Right lobe of liver (tissue), 6 donors: ENCODE measurements at regions not wholly inside any gene's neighbourhood (a gene's known extent, or its start where the extent isn't known, plus 50 kb on each side); places are given as distances from the start of the nearest gene placed in this dataset.

Source experiments
- ATAC-seq, 4 donors: fragments of 200-7000 bp; cut with Tn5 transposase; one replicate each; pipeline ENCODE4 v1.9.1; 2020; ENCODE audit warnings: mild to moderate bottlenecking in 4 of 4, moderate library complexity in 4 of 4
- DNase-seq, 3 donors: peaks; one replicate each; pipeline ENCODE4 v3.0.0-alpha.2; 2020
- H3K27ac ChIP-seq, 3 donors: fragments of 200-600 bp; one replicate each; pipeline ENCODE4 v1.8.0; 2022
- H3K27me3 ChIP-seq, 2 donors: fragments of 200-600 bp; one replicate each; pipeline ENCODE4 v1.8.0; 2022
- H3K36me3 ChIP-seq, 4 donors: fragments of 200-600 bp; sonication (generic) in 1 of 4; one replicate each; pipeline versions ENCODE4 v1.5.1 to v1.8.0; 2017 to 2022; ENCODE audit warnings: control low read depth in 1 of 4
- H3K4me1 ChIP-seq, 4 donors: fragments of 200-600 bp; sonication (generic) in 1 of 4; one replicate each; pipeline versions ENCODE4 v1.5.1 to v1.8.0; 2017 to 2022; ENCODE audit warnings: control low read depth in 1 of 4
- H3K4me3 ChIP-seq, 3 donors: fragments of 200-600 bp; one replicate each; pipeline ENCODE4 v1.8.0; 2022
- H3K9me3 ChIP-seq, 4 donors: fragments of 200-600 bp; sonication (generic) in 1 of 4; one replicate each; pipeline versions ENCODE4 v1.5.1 to v1.8.0; 2017 to 2022; ENCODE audit warnings: control low read depth in 1 of 4
- POLR2A ChIP-seq: fragments of 450-650 bp; IDR thresholded peaks from one replicate; pipeline ENCODE4 v1.6.1; 2017; ENCODE audit warnings: antibody characterized with exemption, mild to moderate bottlenecking
- WGBS: methylation state at CpG from one replicate; pipeline ENCODE4 v1.1.6; 2018; ENCODE audit warnings: low coverage, low lambda C conversion rate; ENCODE audit not compliant: insufficient coverage; ENCODE audit errors: missing lambda C conversion rate; 5-methylcytosine and 5-hydroxymethylcytosine counted together
- intact Hi-C, 2 donors: fragments of 100-400 bp; cut with DNase I; formaldehyde crosslinking; loops; one replicate each; pipeline versions ENCODE4 v1.11.2 to v1.14.1; 2022
- TF ChIP-seq, protein P1 (sequence below), 4 donors: fragments of 200-600 bp in 3 of 4; fragments of 450-650 bp in 1 of 4; IDR thresholded peaks; one replicate each; pipeline versions ENCODE4 v1.5.1 to v1.8.0; 2016 to 2022; ENCODE audit warnings: antibody characterized with exemption in 4 of 4, mild to moderate bottlenecking in 2 of 4
- donor health status: DM: no; HTN: yes; CAD: no.
- donor health status: DM: no; HTN: no; CAD: no.
- donor health status: DM: no; HTN: no; CAD: no.
- donor health status: DM: no; HTN: yes; CAD: no.
- donor health status: DM: no; HTN: yes; CAD: no.

- WGBS = 63% methylated on average over 1 of the region's 1 CpG
- intact Hi-C loops = no loop called here
These were observed 456.3 kb upstream of the ONECUT1 start for GRCh38 chr15:53246404-53246803.

GRCh38 chr15:53233801-53234200, 443.7 kb upstream of the ONECUT1 start:
- intact Hi-C loops = no loop called here
- DNase-seq (no peak), ATAC-seq (no peak)
- H3K4me3 ChIP-seq = no peak overlapping the region
- no peaks in the 10 kb centered on the region for H3K27me3 ChIP-seq
- WGBS = 46% methylated on average over 2 of the region's 2 CpGs
- no peaks in the 10 kb centered on the region for H3K9me3 ChIP-seq
- H3K4me1 ChIP-seq = no peaks in the 10 kb centered on the region
- TF ChIP-seq POLR2A = no peak
- TF ChIP-seq, protein P1, sequence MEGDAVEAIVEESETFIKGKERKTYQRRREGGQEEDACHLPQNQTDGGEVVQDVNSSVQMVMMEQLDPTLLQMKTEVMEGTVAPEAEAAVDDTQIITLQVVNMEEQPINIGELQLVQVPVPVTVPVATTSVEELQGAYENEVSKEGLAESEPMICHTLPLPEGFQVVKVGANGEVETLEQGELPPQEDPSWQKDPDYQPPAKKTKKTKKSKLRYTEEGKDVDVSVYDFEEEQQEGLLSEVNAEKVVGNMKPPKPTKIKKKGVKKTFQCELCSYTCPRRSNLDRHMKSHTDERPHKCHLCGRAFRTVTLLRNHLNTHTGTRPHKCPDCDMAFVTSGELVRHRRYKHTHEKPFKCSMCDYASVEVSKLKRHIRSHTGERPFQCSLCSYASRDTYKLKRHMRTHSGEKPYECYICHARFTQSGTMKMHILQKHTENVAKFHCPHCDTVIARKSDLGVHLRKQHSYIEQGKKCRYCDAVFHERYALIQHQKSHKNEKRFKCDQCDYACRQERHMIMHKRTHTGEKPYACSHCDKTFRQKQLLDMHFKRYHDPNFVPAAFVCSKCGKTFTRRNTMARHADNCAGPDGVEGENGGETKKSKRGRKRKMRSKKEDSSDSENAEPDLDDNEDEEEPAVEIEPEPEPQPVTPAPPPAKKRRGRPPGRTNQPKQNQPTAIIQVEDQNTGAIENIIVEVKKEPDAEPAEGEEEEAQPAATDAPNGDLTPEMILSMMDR (IDR thresholded peaks at IDR 0.05) = no peak
- H3K27ac ChIP-seq = no peak overlapping the region
- no peaks in the 10 kb centered on the region for H3K36me3 ChIP-seq

More at GRCh38 chr15:53246404-53246803, 456.3 kb upstream of the ONECUT1 start:
- no peaks in the 10 kb centered on the region for H3K9me3 ChIP-seq
- H3K27me3 ChIP-seq = no peaks in the 10 kb centered on the region
- no peaks in the 10 kb centered on the region for H3K36me3 ChIP-seq
- TF ChIP-seq, protein P1 (IDR thresholded peaks at IDR 0.05) = no peak
- TF ChIP-seq POLR2A = no peak
- H3K4me1 ChIP-seq = no peaks in the 10 kb centered on the region
- no peak overlapping the region for H3K27ac ChIP-seq
- DNase-seq (no peak), ATAC-seq (no peak)
- H3K4me3 ChIP-seq = no peak overlapping the region

- no peaks in the 10 kb centered on the region for H3K27me3 ChIP-seq
- H3K9me3 ChIP-seq = no peaks in the 10 kb centered on the region
- intact Hi-C loops = no loop called here
- 42% methylated on average over 1 of the region's 1 CpG for WGBS
- no peak overlapping the region for H3K4me3 ChIP-seq
- TF ChIP-seq, protein P1 (IDR thresholded peaks at IDR 0.05) = no peak
- no peak for TF ChIP-seq POLR2A
- no peak overlapping the region for H3K27ac ChIP-seq
- no peaks in the 10 kb centered on the region for H3K4me1 ChIP-seq
- ATAC-seq (no peak), DNase-seq (no peak)
- no peaks in the 10 kb centered on the region for H3K36me3 ChIP-seq
These were observed 440.3 kb upstream of the ONECUT1 start for GRCh38 chr15:53230473-53230872.

GRCh38 chr15:53226559-53226958, 436.4 kb upstream of the ONECUT1 start:
- Histone ChIP-seq H3K9me3 (no peaks in the 10 kb centered on the region), H3K36me3 (no peaks in the 10 kb centered on the region), H3K4me1 (no peaks in the 10 kb centered on the region), H3K27ac (no peak overlapping the region), H3K4me3 (no peak overlapping the region), H3K27me3 (no peaks in the 10 kb centered on the region)
- no peak for ATAC-seq
- 77% methylated on average over 2 of the region's 2 CpGs for WGBS
- TF ChIP-seq, protein P1 (IDR thresholded peaks at IDR 0.05) = no peak
- no peak for TF ChIP-seq POLR2A
- no peak for DNase-seq
- intact Hi-C loops = no loop called here

GRCh38 chr15:53225781-53226180, 435.6 kb upstream of the ONECUT1 start:
- 78% methylated on average over 3 of the region's 3 CpGs for WGBS
- ATAC-seq (no peak), DNase-seq (no peak)
- Histone ChIP-seq H3K27ac (no peak overlapping the region), H3K27me3 (no peaks in the 10 kb centered on the region), H3K4me1 (no peaks in the 10 kb centered on the region), H3K36me3 (no peaks in the 10 kb centered on the region), H3K4me3 (no peak overlapping the region), H3K9me3 (no peaks in the 10 kb centered on the region)
- intact Hi-C loops = no loop called here
- TF ChIP-seq, protein P1 (IDR thresholded peaks at IDR 0.05) = no peak
- TF ChIP-seq POLR2A = no peak
